ENCODE measurements at regions not wholly inside any gene's neighbourhood (a gene's known extent, or its start where the extent isn't known, plus 50 kb on each side); places are given as distances from the start of the nearest gene placed in this dataset.

GRCh38 chr14:98707522-98707921 lies 564.5 kb downstream of the BCL11B start:
- DNase-seq: no peak

GRCh38 chr14:98708555-98708954 lies 563.4 kb downstream of the BCL11B start:
- no peak for DNase-seq

- no peak for DNase-seq
These were observed 560.5 kb downstream of the BCL11B start for GRCh38 chr14:98711453-98711852.

- DNase-seq: no peak
These were observed 557.2 kb downstream of the BCL11B start for GRCh38 chr14:98714626-98715425.

GRCh38 chr14:98716133-98716532 lies 555.9 kb downstream of the BCL11B start:
- DNase-seq: no peak

- no peak for DNase-seq
These were observed 550.9 kb downstream of the BCL11B start for GRCh38 chr14:98721061-98721460.

GRCh38 chr14:98724734-98725133 lies 547.3 kb downstream of the BCL11B start:
- no peak for DNase-seq

- no peak for DNase-seq
These were observed 546.8 kb downstream of the BCL11B start for GRCh38 chr14:98725191-98725590.

- DNase-seq: no peak
These were observed 546.3 kb downstream of the BCL11B start for GRCh38 chr14:98725676-98726075.

- DNase-seq: no peak
These were observed 545.2 kb downstream of the BCL11B start for GRCh38 chr14:98726585-98727405.

- no peak for DNase-seq
These were observed 544.0 kb downstream of the BCL11B start for GRCh38 chr14:98728024-98728423.

- no peak for DNase-seq
These were observed 543.2 kb downstream of the BCL11B start for GRCh38 chr14:98728836-98729235.

- DNase-seq: no peak
These were observed 540.7 kb downstream of the BCL11B start for GRCh38 chr14:98731286-98731685.

GRCh38 chr14:98731701-98732100 lies 540.3 kb downstream of the BCL11B start:
- DNase-seq: no peak

- DNase-seq: no peak
These were observed 538.5 kb downstream of the BCL11B start for GRCh38 chr14:98733536-98733935.

- DNase-seq: no peak
These were observed 535.2 kb downstream of the BCL11B start for GRCh38 chr14:98736701-98737338.

- no peak for DNase-seq
These were observed 530.5 kb downstream of the BCL11B start for GRCh38 chr14:98741523-98741922.

GRCh38 chr14:98742001-98742400 lies 530.0 kb downstream of the BCL11B start:
- DNase-seq: no peak

GRCh38 chr14:98743536-98743935 lies 528.5 kb downstream of the BCL11B start:
- DNase-seq: no peak

GRCh38 chr14:98748966-98749365 lies 523.0 kb downstream of the BCL11B start:
- DNase-seq: no peak

GRCh38 chr14:98751110-98751509 lies 520.9 kb downstream of the BCL11B start:
- DNase-seq: no peak

- no peak for DNase-seq
These were observed 519.3 kb downstream of the BCL11B start for GRCh38 chr14:98752660-98753059.

- no peak for DNase-seq
These were observed 517.5 kb downstream of the BCL11B start for GRCh38 chr14:98754343-98755020.
